GM23338 (cell line): ENCODE measurements at regions not wholly inside any gene's neighbourhood (a gene's known extent, or its start where the extent isn't known, plus 50 kb on each side); places are given as distances from the start of the nearest gene placed in this dataset.

ENCODE experiments used
- ATAC-seq: fragments of 200-7000 bp; cut with Tn5 transposase; 3 replicates; pipeline ENCODE4 v1.9.1; 2020
- DNase-seq: peaks from one replicate; pipeline ENCODE4 v3.0.0-alpha.2; 2015; ENCODE audit warnings: low spot score
- H2AFZ ChIP-seq: fragments of 200-600 bp; sonication (generic); 2 replicates; pipeline ENCODE4 v1.8.0; 2016; ENCODE audit warnings: antibody characterized with exemption, mild to moderate bottlenecking, moderate library complexity
- H3F3A ChIP-seq: fragments of 200-600 bp; sonication (generic); replicated peaks from 2 replicates; pipeline ENCODE4 v1.8.0; 2017; ENCODE audit warnings: antibody characterized with exemption, mixed run types, low read depth
- H3K27ac ChIP-seq: fragments of 200-600 bp; sonication (generic); 2 replicates; pipeline ENCODE4 v1.6.1; 2016; ENCODE audit warnings: low read depth
- H3K27me3 ChIP-seq: fragments of 200-600 bp; sonication (generic); 2 replicates; pipeline ENCODE4 v1.8.0; 2016; ENCODE audit warnings: mild to moderate bottlenecking, mixed run types, moderate library complexity; ENCODE audit not compliant: insufficient read depth
- H3K36me3 ChIP-seq: fragments of 200-600 bp; sonication (generic); 2 replicates; pipeline ENCODE4 v1.8.0; 2016; ENCODE audit warnings: mild to moderate bottlenecking; ENCODE audit not compliant: insufficient read depth
- H3K4me1 ChIP-seq: fragments of 200-600 bp; sonication (generic); 2 replicates; pipeline ENCODE4 v1.8.0; 2016; ENCODE audit warnings: mild to moderate bottlenecking, moderate library complexity; ENCODE audit not compliant: insufficient read depth
- H3K4me2 ChIP-seq: fragments of 200-600 bp; sonication (generic); 2 replicates; pipeline ENCODE4 v1.7.1; 2017; ENCODE audit warnings: mixed run types
- H3K4me3 ChIP-seq: fragments of 200-600 bp; sonication (generic); 2 replicates; pipeline ENCODE4 v1.6.1; 2016; ENCODE audit warnings: mixed run types
- H3K79me2 ChIP-seq: fragments of 200-600 bp; sonication (generic); replicated peaks from 2 replicates; pipeline ENCODE4 v1.8.0; 2017; ENCODE audit warnings: mild to moderate bottlenecking; ENCODE audit not compliant: insufficient read depth
- H3K9me2 ChIP-seq: fragments of 200-600 bp; sonication (generic); 2 replicates; pipeline ENCODE4 v1.8.0; 2017; ENCODE audit not compliant: insufficient read depth
- H4K20me1 ChIP-seq: fragments of 200-600 bp; sonication (generic); replicated peaks from 2 replicates; pipeline ENCODE4 v1.8.0; 2017; ENCODE audit warnings: mild to moderate bottlenecking; ENCODE audit not compliant: insufficient read depth
- H3K27ac Mint-ChIP-seq: 2 replicates; pipeline ENCODE4 v1.8.0; 2020; ENCODE audit warnings: inconsistent platforms, mild to moderate bottlenecking, moderate library complexity, mixed read lengths
- H3K27me3 Mint-ChIP-seq: 3 replicates; pipeline ENCODE4 v1.8.0; 2022; ENCODE audit warnings: low read depth, mild to moderate bottlenecking, moderate library complexity, mixed read lengths, inconsistent platforms; ENCODE audit not compliant: insufficient read depth, poor library complexity
- H3K36me3 Mint-ChIP-seq: 3 replicates; pipeline ENCODE4 v1.8.0; 2021; ENCODE audit warnings: low read depth, mild to moderate bottlenecking, inconsistent platforms, moderate library complexity, mixed read lengths
- H3K4me1 Mint-ChIP-seq: 3 replicates; pipeline ENCODE4 v1.8.0; 2020; ENCODE audit warnings: mild to moderate bottlenecking, inconsistent platforms, mixed read lengths
- H3K4me3 Mint-ChIP-seq: 3 replicates; pipeline ENCODE4 v1.8.0; 2021; ENCODE audit warnings: moderate library complexity, mild to moderate bottlenecking, inconsistent platforms, mixed read lengths
- H3K9me3 Mint-ChIP-seq: 3 replicates; pipeline ENCODE4 v1.8.0; 2020; ENCODE audit warnings: moderate library complexity, mild to moderate bottlenecking, inconsistent platforms, mixed read lengths
- CTCF ChIP-seq, 2 experiments: fragments of 200-600 bp in 1 of 2; sonication (generic) in 1 of 2; conservative IDR thresholded peaks; 2 replicates each; pipeline versions ENCODE4 v1.5.1 to v1.6.1; 2016 to 2017; ENCODE audit warnings: antibody characterized with exemption in 2 of 2, low read depth in 2 of 2, mild to moderate bottlenecking in 2 of 2, moderate library complexity in 1 of 2
- EZH2 ChIP-seq: fragments of 200-600 bp; sonication (generic); IDR thresholded peaks from one replicate; pipeline ENCODE4 v1.8.0; 2017; ENCODE audit warnings: antibody characterized with exemption, mild to moderate bottlenecking, low read depth; ENCODE audit not compliant: unreplicated experiment
- POLR2AphosphoS5 ChIP-seq: IDR thresholded peaks from 2 replicates; pipeline ENCODE4 v1.6.1; 2016; ENCODE audit warnings: antibody characterized with exemption, low read depth
- STAT1 ChIP-seq: IDR thresholded peaks from one replicate; pipeline ENCODE4 v1.6.1; 2016; ENCODE audit warnings: antibody characterized with exemption; ENCODE audit not compliant: unreplicated experiment
- ZNF331 ChIP-seq: fragments of 250-450 bp; sonication (Bioruptor Pico); IDR thresholded peaks from 2 replicates; pipeline ENCODE4 v1.5.0; 2020; ENCODE audit warnings: low read depth, mild to moderate bottlenecking, moderate library complexity
- TF ChIP-seq, protein P1 (sequence below): IDR thresholded peaks from 2 replicates; pipeline ENCODE4 v1.6.1; 2016; ENCODE audit warnings: antibody characterized with exemption
- TF ChIP-seq, protein P2 (sequence below): fragments of 250-450 bp; sonication (Bioruptor Pico); IDR thresholded peaks from 2 replicates; pipeline ENCODE4 v1.5.0; 2020; ENCODE audit warnings: mild to moderate bottlenecking, moderate library complexity

DNA sequence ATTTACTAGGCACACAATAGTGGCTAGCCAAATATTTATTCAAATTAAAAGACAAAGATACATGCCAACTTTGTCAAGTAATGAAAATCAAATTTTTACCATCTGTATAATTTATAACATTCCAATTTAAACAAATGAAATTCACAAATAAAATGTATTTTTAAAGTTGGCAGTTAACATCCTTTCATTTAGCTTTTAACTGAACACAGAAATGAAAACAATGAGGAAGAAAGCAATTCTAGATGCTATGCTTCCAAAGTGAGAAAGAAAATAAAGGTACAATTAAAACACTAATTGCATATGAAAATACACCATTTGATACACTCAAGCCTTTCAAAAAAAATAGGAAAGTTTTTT, 123.1 kb downstream of the MPP7 start (continued):
- TF ChIP-seq STAT1 (no peak), ZNF331 (CRISPR knock-in tag) (no peak)

- Mint-ChIP-seq H3K9me3 (no peaks in the 10 kb centered on the region), H3K27ac (no peak overlapping the region), H3K36me3 (no peaks in the 10 kb centered on the region), H3K4me1 (peaks cover 7% of the 10 kb centered on the region; the same call in 2 of the 3 replicates), H3K27me3 (no peaks in the 10 kb centered on the region), H3K4me3 (no peak overlapping the region)
- H4K20me1 ChIP-seq: no peaks in the 10 kb centered on the region
- no peaks in the 10 kb centered on the region for H3K79me2 ChIP-seq
- no peak overlapping the region for H3K27ac ChIP-seq
- peak; percentile 80 for DNase-seq
- TF ChIP-seq CTCF (conservative IDR thresholded peaks at IDR 0.05; ENCODE audit: low read depth in 2 of 2) (peak; percentile 73 to 83), EZH2 (no peak), POLR2AphosphoS5 (no peak)
- TF ChIP-seq, protein P1, sequence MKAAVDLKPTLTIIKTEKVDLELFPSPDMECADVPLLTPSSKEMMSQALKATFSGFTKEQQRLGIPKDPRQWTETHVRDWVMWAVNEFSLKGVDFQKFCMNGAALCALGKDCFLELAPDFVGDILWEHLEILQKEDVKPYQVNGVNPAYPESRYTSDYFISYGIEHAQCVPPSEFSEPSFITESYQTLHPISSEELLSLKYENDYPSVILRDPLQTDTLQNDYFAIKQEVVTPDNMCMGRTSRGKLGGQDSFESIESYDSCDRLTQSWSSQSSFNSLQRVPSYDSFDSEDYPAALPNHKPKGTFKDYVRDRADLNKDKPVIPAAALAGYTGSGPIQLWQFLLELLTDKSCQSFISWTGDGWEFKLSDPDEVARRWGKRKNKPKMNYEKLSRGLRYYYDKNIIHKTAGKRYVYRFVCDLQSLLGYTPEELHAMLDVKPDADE: no peak
- TF ChIP-seq, protein P2, sequence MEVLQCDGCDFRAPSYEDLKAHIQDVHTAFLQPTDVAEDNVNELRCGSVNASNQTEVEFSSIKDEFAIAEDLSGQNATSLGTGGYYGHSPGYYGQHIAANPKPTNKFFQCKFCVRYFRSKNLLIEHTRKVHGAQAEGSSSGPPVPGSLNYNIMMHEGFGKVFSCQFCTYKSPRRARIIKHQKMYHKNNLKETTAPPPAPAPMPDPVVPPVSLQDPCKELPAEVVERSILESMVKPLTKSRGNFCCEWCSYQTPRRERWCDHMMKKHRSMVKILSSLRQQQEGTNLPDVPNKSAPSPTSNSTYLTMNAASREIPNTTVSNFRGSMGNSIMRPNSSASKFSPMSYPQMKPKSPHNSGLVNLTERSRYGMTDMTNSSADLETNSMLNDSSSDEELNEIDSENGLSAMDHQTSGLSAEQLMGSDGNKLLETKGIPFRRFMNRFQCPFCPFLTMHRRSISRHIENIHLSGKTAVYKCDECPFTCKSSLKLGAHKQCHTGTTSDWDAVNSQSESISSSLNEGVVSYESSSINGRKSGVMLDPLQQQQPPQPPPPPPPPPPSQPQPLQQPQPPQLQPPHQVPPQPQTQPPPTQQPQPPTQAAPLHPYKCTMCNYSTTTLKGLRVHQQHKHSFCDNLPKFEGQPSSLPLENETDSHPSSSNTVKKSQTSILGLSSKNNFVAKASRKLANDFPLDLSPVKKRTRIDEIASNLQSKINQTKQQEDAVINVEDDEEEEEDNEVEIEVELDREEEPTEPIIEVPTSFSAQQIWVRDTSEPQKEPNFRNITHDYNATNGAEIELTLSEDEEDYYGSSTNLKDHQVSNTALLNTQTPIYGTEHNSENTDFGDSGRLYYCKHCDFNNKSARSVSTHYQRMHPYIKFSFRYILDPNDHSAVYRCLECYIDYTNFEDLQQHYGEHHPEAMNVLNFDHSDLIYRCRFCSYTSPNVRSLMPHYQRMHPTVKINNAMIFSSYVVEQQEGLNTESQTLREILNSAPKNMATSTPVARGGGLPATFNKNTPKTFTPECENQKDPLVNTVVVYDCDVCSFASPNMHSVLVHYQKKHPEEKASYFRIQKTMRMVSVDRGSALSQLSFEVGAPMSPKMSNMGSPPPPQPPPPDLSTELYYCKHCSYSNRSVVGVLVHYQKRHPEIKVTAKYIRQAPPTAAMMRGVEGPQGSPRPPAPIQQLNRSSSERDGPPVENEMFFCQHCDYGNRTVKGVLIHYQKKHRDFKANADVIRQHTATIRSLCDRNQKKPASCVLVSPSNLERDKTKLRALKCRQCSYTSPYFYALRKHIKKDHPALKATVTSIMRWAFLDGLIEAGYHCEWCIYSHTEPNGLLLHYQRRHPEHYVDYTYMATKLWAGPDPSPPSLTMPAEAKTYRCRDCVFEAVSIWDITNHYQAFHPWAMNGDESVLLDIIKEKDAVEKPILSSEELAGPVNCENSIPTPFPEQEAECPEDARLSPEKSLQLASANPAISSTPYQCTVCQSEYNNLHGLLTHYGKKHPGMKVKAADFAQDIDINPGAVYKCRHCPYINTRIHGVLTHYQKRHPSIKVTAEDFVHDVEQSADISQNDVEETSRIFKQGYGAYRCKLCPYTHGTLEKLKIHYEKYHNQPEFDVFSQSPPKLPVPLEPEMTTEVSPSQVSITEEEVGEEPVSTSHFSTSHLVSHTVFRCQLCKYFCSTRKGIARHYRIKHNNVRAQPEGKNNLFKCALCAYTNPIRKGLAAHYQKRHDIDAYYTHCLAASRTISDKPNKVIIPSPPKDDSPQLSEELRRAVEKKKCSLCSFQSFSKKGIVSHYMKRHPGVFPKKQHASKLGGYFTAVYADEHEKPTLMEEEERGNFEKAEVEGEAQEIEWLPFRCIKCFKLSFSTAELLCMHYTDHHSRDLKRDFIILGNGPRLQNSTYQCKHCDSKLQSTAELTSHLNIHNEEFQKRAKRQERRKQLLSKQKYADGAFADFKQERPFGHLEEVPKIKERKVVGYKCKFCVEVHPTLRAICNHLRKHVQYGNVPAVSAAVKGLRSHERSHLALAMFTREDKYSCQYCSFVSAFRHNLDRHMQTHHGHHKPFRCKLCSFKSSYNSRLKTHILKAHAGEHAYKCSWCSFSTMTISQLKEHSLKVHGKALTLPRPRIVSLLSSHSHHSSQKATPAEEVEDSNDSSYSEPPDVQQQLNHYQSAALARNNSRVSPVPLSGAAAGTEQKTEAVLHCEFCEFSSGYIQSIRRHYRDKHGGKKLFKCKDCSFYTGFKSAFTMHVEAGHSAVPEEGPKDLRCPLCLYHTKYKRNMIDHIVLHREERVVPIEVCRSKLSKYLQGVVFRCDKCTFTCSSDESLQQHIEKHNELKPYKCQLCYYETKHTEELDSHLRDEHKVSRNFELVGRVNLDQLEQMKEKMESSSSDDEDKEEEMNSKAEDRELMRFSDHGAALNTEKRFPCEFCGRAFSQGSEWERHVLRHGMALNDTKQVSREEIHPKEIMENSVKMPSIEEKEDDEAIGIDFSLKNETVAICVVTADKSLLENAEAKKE: no peak
- ATAC-seq: peak; percentile 53; the same call in 2 of the 3 replicates
- no peak overlapping the region for H3K4me2 ChIP-seq
- no peaks in the 10 kb centered on the region for H3K36me3 ChIP-seq
- no peaks in the 10 kb centered on the region for H3F3A ChIP-seq
- no peak overlapping the region for H2AFZ ChIP-seq
- no peak overlapping the region for H3K4me3 ChIP-seq
- H3K4me1 ChIP-seq: no peaks in the 10 kb centered on the region
- H3K9me2 ChIP-seq: no peaks in the 10 kb centered on the region
- H3K27me3 ChIP-seq: no peaks in the 10 kb centered on the region
Measured at GRCh38 chr10:28179006-28179742, 123.7 kb downstream of the MPP7 start.
